NCI-H1694 treated with DMSO at 0.1 percent for 48 hours (cell line): ENCODE measurements at regions not wholly inside any gene's neighbourhood (a gene's known extent, or its start where the extent isn't known, plus 50 kb on each side); places are given as distances from the start of the nearest gene placed in this dataset.
"Not testable (repeated sequence)": the region's sequence is repeated elsewhere in the genome, so short reads cannot be mapped to it uniquely, and the experiment has no call there.

Experiments
- DNase-seq: peaks from one replicate; lab custom pipeline; 2025; lab: John Stamatoyannopoulos, UW

- no peak for DNase-seq
These were observed 135.5 kb downstream of the CEMIP2 start for GRCh38 chr9:71632776-71633175.

- no peak for DNase-seq
These were observed 137.8 kb downstream of the CEMIP2 start for GRCh38 chr9:71630377-71630995.

GRCh38 chr9:71629578-71630215 is 138.6 kb downstream of the CEMIP2 start:
- DNase-seq: no peak

GRCh38 chr9:71628247-71628646 is 140.1 kb downstream of the CEMIP2 start:
- no peak for DNase-seq

DNA sequence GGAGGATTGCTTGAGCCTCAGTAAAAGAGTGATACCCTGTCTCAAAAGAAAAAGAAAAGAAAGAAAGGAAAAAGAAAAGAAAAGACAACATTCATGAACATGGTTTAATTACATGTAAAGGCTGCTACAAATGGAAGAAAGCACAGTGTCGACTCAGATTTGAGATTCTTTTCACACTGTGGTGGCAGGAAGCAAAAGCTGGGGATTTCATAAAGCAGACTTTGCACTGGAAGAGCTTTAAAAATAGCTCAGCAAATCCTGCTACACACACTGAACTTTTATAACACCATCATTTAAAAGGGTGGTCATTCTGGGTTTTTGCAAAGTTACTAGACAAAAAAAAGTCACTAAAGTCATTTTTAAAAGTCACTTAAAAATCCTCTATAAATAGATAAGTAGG is 140.8 kb downstream of the CEMIP2 start:
- DNase-seq: no peak

- no peak for DNase-seq
These were observed 141.9 kb downstream of the CEMIP2 start for GRCh38 chr9:71626395-71626794.

DNA sequence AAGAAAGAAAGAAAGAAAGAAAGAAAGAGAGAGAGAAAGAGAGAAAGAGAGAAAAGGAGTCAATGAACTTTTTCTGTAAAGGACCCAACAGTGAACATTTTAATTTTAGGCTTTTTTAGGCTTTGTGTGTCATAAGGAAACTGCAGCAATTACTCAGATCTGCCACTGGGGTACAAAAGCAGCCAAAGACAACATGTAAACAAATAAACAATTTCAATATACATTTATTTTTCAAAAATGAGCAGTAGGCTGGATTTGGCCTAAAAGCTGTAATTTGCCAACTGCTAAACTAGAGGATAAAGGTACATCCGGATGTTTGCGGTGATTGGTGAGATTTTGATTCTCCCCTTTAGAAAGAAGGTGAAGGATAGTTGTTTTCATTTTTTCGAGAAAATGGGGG is 143.6 kb downstream of the CEMIP2 start:
- no peak for DNase-seq

GRCh38 chr9:71620746-71621145 is 147.6 kb downstream of the CEMIP2 start:
- no peak for DNase-seq

DNA sequence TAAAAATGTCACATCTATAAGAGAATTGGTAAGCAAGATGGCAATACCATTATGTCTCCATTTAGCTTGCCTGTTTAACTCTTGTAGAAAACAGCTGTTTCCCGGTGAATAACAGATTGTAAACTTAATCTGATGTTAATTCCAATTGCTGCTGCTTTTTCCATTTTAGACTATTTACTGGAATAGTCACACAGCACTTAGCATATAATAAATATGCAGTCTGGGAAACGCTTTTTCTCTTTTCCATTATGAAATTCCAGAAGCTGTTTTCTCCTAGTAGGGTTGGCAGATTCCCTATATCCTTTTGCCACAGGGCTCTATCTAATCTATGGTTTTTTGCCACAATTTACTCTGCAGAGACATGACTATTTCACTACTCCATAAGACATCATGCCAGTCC is 148.0 kb downstream of the CEMIP2 start:
- no peak for DNase-seq

DNA sequence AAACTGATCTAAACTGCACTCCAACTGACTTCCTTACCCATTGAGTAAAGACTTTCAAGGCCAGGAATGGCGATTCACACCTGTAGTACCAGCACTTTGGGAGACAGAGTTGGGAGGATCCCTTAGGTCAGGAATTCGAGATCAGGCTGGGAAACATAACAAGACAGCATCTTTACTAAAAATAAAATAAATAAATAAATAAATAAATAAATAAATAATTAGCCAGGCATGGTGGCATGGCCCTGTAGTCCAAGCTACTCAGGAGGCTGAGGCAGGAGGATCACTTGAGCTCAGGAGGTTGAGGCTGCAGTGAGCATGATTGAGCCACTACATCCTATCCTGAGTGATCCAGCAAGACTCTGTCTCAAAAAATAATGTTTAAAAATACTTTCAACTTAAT is 148.4 kb downstream of the CEMIP2 start:
- DNase-seq: no peak

DNA sequence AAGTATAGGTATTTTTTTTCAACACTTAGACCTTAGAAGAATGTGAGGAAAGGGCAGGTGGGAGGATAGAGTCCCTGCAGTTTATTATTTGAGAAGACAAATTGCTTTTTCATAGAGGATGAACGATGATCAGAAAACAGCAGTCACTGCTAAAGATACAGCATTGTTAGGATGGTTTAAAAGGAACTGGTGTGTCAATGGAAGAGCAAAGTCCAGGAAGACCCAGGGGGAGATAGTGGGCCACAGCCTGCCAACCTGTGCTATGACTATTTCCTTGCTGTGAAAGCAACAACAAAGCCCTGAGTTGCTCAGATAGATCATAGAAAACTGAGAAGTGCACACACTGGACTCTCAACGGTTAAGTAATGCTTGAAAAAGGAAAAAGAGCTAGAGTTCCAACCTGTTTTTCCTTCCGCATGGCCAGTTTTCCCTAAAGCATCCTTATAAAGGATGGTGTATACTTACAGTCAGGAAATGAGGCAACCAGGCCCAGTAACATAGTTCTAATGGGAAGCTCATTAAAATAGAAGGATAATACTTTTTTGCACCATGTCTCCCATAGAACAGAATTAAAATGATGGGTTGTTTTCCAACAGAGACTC is 153.8 kb downstream of the CEMIP2 start:
- no peak for DNase-seq

GRCh38 chr9:71612889-71613288 is 155.4 kb downstream of the CEMIP2 start:
- DNase-seq: no peak

DNA sequence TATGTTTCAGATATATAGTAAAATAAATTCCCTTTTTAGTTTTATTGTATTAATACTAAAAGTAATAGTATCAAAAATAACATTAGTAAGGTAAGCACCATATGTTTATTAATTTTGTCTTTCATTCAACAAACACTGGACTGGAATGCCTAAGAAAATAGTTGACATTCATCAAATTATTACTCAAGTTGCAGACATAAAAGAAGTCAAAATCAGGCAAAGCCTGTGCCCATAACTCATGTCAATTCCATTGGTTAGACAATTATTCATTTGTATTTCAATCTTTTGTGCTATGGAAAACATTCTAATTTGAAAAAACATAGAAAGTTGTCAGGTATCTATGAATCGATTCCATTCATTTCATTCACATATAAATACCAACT is 158.9 kb downstream of the CEMIP2 start:
- no peak for DNase-seq

- DNase-seq: no peak
These were observed 159.4 kb downstream of the CEMIP2 start for GRCh38 chr9:71608825-71609447.

- no peak for DNase-seq
These were observed 160.3 kb downstream of the CEMIP2 start for GRCh38 chr9:71608021-71608420.

GRCh38 chr9:71607461-71607881 is 160.8 kb downstream of the CEMIP2 start:
- DNase-seq: no peak

DNA sequence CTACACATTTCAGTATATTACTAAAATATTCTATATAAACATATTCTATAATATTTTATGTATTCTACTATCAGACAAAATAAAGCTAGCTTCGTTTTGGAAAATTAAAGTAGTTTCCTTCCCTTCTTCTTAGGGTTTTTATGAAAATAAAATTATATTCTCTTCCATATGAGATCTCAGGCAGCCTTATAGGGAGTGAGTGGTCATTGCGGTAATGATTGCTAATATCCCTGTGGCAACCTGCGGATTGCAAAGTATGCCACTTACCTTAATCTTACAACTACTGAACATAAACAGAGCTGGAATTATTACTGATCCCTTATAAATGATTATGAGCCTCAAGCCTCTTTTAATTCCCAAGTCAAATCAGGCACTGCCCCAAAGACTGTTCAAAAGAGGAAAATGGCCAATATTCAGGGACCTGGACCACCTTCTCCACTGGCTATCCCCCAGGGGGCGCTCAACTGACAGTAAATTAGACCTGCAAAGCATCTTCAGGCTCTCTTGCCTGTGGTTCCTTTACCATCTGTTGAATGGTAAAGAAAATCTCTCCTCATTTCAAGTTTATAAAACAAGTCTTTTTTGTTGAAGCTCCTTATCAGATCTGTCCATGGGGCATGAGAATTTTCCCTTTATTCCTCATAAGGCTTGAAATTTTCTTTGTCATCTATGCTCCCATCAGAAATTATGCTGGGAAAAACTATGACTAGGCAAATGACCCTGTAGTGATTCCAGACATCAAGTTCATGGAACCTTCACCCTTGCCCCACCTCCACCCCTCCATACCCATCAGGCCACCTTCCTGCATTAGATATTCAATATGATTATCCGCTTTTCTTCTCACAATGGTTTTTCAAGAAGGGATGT is 163.9 kb downstream of the CEMIP2 start:
- DNase-seq: peak; percentile 28

DNA sequence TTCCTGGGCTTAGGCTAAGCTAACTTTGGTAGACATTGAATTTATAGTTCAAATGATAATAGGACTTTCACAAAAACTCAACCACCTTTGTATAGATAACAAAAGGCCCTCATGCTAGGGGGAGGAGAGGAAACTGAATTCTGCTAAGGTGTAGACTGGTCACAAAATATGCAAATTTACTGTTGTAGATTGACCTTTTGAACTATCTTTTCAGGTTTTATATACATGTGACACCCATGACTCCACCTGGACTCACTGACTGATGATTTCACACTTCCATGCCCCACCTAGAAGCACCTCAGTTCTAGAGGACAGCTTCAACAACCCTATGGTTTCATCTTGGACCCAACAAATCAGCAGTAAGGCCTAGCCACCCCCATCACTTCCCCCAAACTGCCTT is 165.7 kb downstream of the CEMIP2 start:
- no peak for DNase-seq

GRCh38 chr9:71595762-71596161 is 172.6 kb downstream of the CEMIP2 start:
- DNase-seq: not testable (repeated sequence)

- no peak for DNase-seq
These were observed 173.8 kb downstream of the CEMIP2 start for GRCh38 chr9:71594541-71594940.

DNA sequence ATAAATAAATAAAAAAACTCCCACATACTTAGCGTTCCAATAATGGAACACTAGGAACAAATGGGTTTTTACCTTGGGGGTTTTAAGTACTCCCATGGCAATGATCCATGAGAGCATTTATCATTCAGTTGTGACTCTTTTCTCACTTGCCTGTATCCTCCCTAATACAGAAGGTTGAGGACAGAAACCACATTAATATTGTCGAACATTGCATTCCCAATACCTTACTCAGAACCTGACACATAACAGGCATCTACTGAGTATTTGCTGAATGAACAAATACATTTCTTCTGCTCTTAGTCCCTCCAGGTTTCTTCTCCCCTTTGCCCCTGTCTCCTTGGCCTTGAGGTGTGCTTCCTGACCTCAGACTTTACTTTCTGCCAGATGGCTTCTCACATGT is 175.9 kb downstream of the CEMIP2 start:
- no peak for DNase-seq

DNA sequence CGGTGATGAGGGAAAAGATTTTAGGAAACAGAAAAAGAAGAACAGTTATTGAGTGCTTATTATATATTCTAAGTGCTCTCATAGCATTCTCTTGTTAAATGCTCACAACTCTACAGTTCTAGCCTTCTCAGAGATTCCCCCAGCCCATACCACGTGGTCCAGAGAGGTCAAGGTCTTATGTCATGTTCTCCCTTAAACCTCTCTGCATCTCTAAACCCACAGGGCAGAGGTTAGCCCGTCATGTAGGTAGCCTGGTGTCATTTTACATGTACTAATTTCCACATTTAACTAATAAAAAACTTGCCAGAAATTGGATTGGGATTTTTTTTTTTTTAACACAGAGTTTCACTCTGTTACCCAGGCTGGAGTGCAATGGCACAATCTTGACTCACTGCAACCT is 178.0 kb downstream of the CEMIP2 start:
- no peak for DNase-seq
